Activated CD8-positive, alpha-beta T cell treated with anti-CD3 and anti-CD28 coated beads for 36 hours (primary cell): ENCODE measurements at regions not wholly inside any gene's neighbourhood (a gene's known extent, or its start where the extent isn't known, plus 50 kb on each side); places are given as distances from the start of the nearest gene placed in this dataset.

Experiments used
- ATAC-seq: fragments of 200-7000 bp; cut with Tn5 transposase; one replicate; pipeline ENCODE4 v1.10.0; 2021; ENCODE audit warnings: mild to moderate bottlenecking, moderate library complexity
- CTCF ChIA-PET: fragments of 350-600 bp; sonication (Branson Sonifier 250); formaldehyde crosslinking; loops from one replicate; lab custom pipeline; 2021; ENCODE audit warnings: antibody characterized with exemption; lab: Charles Lee
- POLR2A ChIA-PET: fragments of 350-600 bp; sonication (Branson Sonifier 250); formaldehyde crosslinking; loops from one replicate; lab custom pipeline; 2021; ENCODE audit warnings: antibody characterized with exemption; lab: Charles Lee
- DNase-seq: peaks from one replicate; pipeline ENCODE4 v3.0.0-alpha.2; 2020
- H3K27ac Mint-ChIP-seq: one replicate; pipeline ENCODE4 v1.8.0; 2021; ENCODE audit warnings: mild to moderate bottlenecking, mixed read lengths
- H3K27me3 Mint-ChIP-seq: one replicate; pipeline ENCODE4 v1.8.0; 2021; ENCODE audit warnings: mixed read lengths
- H3K36me3 Mint-ChIP-seq: one replicate; pipeline ENCODE4 v1.8.0; 2021; ENCODE audit warnings: low read depth, mixed read lengths
- H3K4me1 Mint-ChIP-seq: one replicate; pipeline ENCODE4 v1.8.0; 2021; ENCODE audit warnings: low read depth, mixed read lengths
- H3K4me3 Mint-ChIP-seq: one replicate; pipeline ENCODE4 v1.8.0; 2021; ENCODE audit warnings: mild to moderate bottlenecking, moderate library complexity, mixed read lengths
- H3K9me3 Mint-ChIP-seq: one replicate; pipeline ENCODE4 v1.8.0; 2021; ENCODE audit warnings: mixed read lengths
- CTCF ChIP-seq: fragments of 200-600 bp; IDR thresholded peaks from one replicate; pipeline ENCODE4 v1.8.0; 2022; ENCODE audit warnings: antibody characterized with exemption, mild to moderate bottlenecking
- intact Hi-C: fragments of 100-400 bp; cut with micrococcal nuclease; formaldehyde crosslinking; loops from one replicate; pipeline ENCODE4 v1.10.0; 2022

DNA sequence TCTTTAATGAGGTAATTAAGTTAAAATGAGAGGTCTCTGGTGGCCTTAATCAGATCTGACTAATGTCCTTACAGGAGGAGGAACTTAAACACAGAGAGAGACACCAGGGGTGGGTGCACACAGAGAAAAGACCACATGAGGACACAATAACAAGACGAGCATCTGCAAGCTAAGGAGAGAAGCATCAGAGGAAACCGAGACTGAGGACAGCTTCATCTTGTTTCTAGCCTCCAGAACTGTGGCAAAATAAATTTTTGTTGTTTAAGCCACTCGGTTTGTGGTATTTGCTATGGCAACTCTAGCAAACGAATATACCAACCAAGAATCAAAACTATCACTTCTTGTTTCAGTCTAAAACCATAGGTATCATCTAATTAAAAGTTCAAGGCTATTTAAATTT lies 400.1 kb downstream of the PID1 start:
- no peaks in the 10 kb centered on the region for H3K27me3 Mint-ChIP-seq
- no peaks in the 10 kb centered on the region for H3K4me1 Mint-ChIP-seq
- no peak overlapping the region for H3K27ac Mint-ChIP-seq
- no peak for TF ChIP-seq CTCF
- H3K36me3 Mint-ChIP-seq: no peaks in the 10 kb centered on the region
- ChIA-PET CTCF (no interaction called here), POLR2A (no interaction called here)
- no peak overlapping the region for H3K4me3 Mint-ChIP-seq
- peaks cover 8% of the 10 kb centered on the region for H3K9me3 Mint-ChIP-seq
- intact Hi-C loops: no loop called here
- ATAC-seq (no peak), DNase-seq (no peak)

- H3K4me3 Mint-ChIP-seq: no peak overlapping the region
- TF ChIP-seq CTCF: no peak
- intact Hi-C loops: no loop called here
- CTCF ChIA-PET: no interaction called here
- peaks cover 7% of the 10 kb centered on the region for H3K9me3 Mint-ChIP-seq
- H3K4me1 Mint-ChIP-seq: no peaks in the 10 kb centered on the region
- no peak for DNase-seq
- POLR2A ChIA-PET: no interaction called here
- no peaks in the 10 kb centered on the region for H3K36me3 Mint-ChIP-seq
- H3K27me3 Mint-ChIP-seq: no peaks in the 10 kb centered on the region
- no peak for ATAC-seq
- no peak overlapping the region for H3K27ac Mint-ChIP-seq
Observed at GRCh38 chr2:228869636-228870264, 401.3 kb downstream of the PID1 start.

GRCh38 chr2:228867406-228867805 lies 403.7 kb downstream of the PID1 start:
- POLR2A ChIA-PET: no interaction called here
- Mint-ChIP-seq H3K4me3 (no peak overlapping the region), H3K27me3 (no peaks in the 10 kb centered on the region), H3K36me3 (no peaks in the 10 kb centered on the region), H3K9me3 (peaks cover 5% of the 10 kb centered on the region), H3K4me1 (no peaks in the 10 kb centered on the region), H3K27ac (no peak overlapping the region)
- CTCF ChIA-PET: no interaction called here
- ATAC-seq (no peak), DNase-seq (no peak)
- intact Hi-C loops: no loop called here
- TF ChIP-seq CTCF: no peak

DNA sequence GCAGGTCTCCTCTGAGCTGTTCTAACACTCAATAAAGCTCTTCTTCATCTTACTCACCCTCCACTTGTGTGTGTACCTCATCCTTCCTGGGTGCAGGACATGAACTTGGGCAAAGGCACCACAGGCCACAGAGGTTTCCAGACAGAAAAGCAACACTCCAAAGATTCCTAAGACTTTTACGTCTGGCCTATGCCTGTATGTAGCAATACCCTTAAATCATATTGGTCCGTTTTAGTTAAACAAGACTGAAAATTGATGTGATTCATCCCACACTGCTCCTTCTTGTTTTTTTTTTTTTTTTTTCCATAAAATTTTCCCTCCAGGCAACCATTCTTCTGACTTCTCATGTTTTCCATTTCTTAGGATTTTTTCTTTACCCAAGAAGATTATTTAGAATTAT lies 404.3 kb downstream of the PID1 start:
- CTCF ChIA-PET: no interaction called here
- Mint-ChIP-seq H3K9me3 (peaks cover 5% of the 10 kb centered on the region), H3K4me3 (no peak overlapping the region), H3K36me3 (no peaks in the 10 kb centered on the region), H3K27me3 (no peaks in the 10 kb centered on the region), H3K4me1 (no peaks in the 10 kb centered on the region), H3K27ac (no peak overlapping the region)
- ATAC-seq: no peak
- no peak for TF ChIP-seq CTCF
- intact Hi-C loops: no loop called here
- POLR2A ChIA-PET: no interaction called here
- DNase-seq: no peak

DNA sequence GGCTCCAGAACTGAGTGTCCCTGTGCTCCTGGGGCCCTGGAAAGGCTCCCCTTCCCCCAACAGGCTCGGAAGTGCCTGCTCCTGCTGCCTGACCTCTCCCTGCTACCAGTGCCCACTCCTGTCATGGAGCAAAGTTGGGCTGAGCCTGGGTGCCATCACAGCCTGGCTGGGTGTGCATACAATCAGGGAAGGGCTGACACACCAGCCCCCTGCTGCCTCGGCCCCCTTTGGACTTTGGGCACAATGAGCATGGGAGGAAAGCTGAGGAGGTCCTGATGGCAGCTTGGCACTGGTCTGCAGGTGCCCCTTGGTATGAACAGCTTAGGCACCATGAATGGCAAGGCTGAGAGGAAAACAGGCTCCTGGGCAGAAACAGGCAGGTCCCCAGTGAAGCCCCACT lies 405.0 kb downstream of the PID1 start:
- Mint-ChIP-seq H3K27ac (no peak overlapping the region), H3K36me3 (no peaks in the 10 kb centered on the region), H3K9me3 (peaks cover 5% of the 10 kb centered on the region), H3K4me1 (no peaks in the 10 kb centered on the region), H3K27me3 (no peaks in the 10 kb centered on the region), H3K4me3 (no peak overlapping the region)
- ChIA-PET CTCF (no interaction called here), POLR2A (no interaction called here)
- DNase-seq (no peak), ATAC-seq (no peak)
- TF ChIP-seq CTCF: no peak
- intact Hi-C loops: no loop called here
